ENCODE measurements at regions not wholly inside any gene's neighbourhood (a gene's known extent, or its start where the extent isn't known, plus 50 kb on each side); places are given as distances from the start of the nearest gene placed in this dataset.

DNA sequence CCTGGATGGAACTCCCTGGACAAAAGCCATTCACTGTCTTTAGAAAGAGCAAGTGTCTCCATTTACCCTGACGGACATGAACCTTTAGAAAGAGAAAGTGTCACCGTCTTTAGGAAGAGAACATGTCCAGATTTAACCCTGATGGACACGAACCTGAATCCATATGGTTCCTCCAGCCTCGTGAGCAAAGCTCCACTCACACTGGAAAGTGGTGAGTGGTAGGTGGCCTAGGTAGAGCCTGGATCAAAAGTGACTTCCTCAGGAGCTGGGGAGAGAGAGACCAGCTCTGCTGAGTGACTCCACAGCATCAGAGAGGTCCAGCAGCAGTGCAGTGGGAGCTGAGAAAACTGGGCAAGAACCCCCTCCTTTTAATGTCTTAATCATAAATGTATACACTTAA lies 59.8 kb upstream of the IRS2 start:
- DNase-seq = no peak

DNA sequence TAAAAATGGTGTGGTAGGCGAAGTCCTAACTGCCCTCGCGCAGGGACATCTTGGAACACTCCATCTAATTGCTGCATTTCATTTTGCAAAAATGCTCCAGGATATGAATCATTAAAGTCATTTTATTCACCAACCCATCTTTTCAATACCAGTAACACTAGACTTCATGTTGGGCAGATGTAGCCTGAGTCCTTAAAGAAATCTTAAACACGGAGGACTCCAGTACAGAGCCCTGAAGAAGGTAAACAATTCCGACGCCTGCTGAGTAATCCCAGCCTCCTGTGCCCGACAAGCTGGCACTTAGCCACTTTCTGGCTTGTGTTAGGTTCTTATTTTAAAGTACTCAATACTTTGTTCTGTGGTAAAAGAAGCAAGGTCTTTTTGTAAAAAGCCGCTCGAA lies 58.0 kb upstream of the IRS2 start:
- no peak for DNase-seq

DNA sequence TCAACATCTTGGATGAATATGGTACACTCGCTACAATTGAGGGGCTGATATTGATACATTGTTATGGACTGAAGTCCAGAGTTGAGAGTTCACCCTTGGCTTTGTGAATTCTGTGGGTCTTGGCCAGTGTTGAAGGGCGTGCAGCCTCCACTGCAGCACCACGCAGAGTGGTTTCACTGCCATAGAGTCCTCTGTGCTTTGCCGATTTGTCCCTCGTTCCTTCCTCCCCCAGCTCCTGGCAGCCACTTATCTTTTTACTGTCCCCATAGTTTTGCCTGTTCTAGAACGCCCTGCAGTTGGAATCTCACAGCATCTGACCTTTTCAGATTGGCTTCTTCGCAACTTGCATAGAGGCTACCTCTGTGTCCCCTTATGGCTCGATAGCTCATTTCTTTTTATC lies 57.3 kb upstream of the IRS2 start:
- no peak for DNase-seq

DNA sequence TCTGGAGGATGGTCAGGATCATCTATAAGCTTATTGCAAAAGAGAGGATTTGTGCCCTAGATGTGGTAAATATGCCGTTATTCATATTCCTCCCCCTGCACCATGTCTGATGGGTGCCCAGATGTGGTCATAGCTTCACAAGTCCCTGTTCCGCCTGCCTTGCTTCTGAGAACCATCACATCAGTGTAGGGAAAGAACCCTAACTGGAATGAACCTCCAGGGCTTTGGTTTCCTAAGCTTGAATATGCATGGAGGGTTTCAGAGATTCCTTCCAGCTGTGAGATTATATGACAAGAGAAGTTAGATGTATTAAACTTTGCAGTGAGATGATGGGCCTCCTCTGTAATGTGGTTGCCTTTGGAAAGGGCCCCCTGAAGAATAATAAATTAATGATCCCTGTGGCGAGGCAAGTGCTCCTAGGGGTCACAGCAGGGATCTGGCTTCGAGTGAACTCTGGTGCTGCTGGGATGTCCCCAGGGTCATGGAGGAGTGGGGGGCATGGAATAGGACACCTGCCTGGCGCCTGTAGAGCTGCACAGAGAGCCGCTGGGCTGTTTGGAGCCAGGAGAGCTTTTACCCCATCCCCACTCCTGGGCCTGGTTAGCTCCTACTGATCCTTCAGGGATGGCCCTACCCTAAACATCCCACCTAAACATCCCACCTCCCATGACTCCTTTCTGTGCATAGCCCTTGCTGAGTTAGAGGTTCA lies 56.0 kb upstream of the IRS2 start:
- DNase-seq = no peak

DNA sequence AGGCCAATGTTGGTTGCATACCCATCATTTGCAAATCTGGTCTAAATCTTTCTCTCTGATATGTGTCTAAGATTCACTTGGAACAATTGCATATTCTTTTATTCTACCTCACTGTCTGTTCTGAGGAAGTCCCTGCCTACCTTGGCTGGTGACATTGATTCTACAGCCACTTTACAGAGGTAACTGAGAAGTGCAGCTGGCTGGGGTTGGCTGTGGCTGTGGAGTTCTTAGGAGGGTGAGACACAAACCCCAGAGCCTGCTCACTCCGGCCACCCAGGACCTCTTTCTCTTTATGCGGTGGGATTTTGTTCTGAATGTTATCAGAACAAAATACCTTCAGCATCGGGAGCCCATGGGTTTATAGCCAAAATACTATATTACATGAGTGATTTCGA lies 54.5 kb upstream of the IRS2 start:
- DNase-seq = no peak

DNA sequence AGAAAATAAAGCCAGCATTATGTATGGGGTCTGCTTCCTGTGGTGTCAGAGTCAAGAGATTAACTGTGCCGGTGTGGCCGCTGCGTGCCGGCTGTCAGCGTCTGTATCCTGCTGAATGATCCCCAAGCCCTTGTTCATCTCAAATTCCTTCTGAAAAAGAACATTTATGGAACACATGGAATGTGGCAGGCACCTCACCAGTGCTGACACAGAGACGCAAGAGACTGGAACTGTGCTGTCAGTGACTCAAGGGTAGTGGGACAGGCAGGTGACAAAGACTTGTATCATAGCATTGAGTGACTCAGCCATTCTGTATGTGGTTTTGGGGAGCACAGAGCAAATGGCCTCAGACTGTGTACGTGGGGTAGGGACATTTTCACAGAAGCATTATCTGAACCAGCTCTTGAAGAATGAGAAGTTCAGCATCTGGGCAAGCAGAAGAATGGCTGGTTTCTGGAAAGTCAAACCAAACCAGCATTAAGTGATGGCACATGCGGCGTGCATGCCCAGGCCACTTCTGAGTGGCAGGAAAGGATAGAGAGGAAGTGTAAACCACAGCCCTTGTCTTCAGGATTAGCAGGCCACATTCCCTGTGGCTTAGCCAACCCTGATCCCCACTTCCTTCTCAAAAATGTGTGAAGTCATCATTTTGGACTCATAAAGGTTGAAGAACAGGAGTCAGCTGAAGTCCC lies 54.0 kb upstream of the IRS2 start:
- peak; percentile 50 for DNase-seq

DNA sequence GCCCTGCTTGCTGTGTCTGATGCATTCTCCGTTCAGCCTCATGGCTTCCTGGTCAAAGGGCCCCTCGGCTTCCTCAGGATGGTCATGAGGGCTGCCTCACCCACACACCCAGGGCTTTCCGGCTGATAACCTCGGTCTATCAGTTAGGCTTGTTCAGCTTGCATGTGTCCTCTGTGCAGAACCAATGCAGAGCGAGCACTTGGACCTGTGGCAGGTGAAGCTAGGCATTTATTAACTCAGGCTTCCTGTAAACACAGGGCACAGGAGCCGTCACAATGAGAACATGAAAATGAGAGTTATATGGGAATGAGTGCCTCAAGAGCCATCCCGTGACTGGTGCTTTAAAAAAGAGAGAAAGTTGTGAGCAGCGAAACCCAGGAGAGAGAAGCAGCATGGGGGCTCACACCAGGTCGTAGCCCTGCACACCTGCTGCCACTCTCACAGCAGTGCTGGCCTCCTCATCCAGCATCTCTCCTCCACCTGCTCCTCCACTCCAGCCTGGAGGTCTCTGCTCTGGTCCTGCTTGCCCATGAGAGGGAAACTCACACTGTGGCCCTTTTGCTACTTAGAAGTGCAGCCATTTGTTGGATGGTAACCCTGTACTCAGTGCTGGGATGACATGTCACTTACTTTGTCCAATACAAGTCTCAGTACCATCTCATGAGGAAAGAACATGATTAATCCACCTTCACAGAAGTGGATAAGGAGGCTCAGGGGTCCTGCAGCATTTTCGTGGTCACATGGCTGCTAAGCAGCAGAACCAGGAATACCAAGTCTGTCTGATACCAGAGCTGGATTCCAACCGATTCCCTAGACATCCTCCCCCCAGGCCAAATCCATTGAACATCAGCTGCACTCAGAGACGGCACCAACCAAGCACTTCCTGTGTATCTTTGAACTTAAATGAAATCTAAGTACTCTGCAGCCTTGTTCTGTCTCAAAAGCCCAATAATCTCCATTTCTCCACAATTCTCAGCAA lies 50.5 kb upstream of the IRS2 start:
- DNase-seq = peak; percentile 23
